IMR-90 (cell line): ENCODE measurements at regions not wholly inside any gene's neighbourhood (a gene's known extent, or its start where the extent isn't known, plus 50 kb on each side); places are given as distances from the start of the nearest gene placed in this dataset.

ENCODE experiments used
- ATAC-seq: fragments of 200-7000 bp; cut with Tn5 transposase; 2 replicates; pipeline ENCODE4 v1.9.1; 2020; ENCODE audit warnings: low read depth, mild to moderate bottlenecking, moderate library complexity
- BruUV-seq: library from RNA; stranded (reverse); fragments of 400-500 nt; replicated peaks from 2 replicates; lab custom pipeline; 2021; lab: Mats Ljungman, UMichigan
- CTCF ChIA-PET: fragments of 300-600 bp; formaldehyde crosslinking; extraction: SDS; loops from one replicate; lab custom pipeline; 2021; ENCODE audit warnings: antibody characterized with exemption; lab: Yijun Ruan, JAX
- POLR2A ChIA-PET: fragments of 300-600 bp; sonication (Branson Sonifier 250); formaldehyde crosslinking; loops from one replicate; lab custom pipeline; 2022; ENCODE audit warnings: antibody characterized with exemption; ENCODE audit not compliant: unreplicated experiment; lab: Charles Lee
- DNase-seq: peaks from one replicate; pipeline ENCODE4 v3.0.0; 2013
- H2AFZ ChIP-seq: replicated peaks from 2 replicates; pipeline ENCODE3; 2013; ENCODE audit warnings: low read length, mild to moderate bottlenecking; ENCODE audit not compliant: poor library complexity
- H2AK5ac ChIP-seq: 2 replicates; pipeline ENCODE4 v1.6.1; 2013; ENCODE audit warnings: low read depth, low read length, inconsistent platforms
- H2AK9ac ChIP-seq: replicated peaks from 2 replicates; pipeline ENCODE3; 2013; ENCODE audit warnings: mild to moderate bottlenecking, low read depth, low read length, moderate library complexity; ENCODE audit not compliant: poor library complexity
- H2BK120ac ChIP-seq: 2 replicates; pipeline ENCODE4 v1.6.1; 2013; ENCODE audit warnings: low read depth, low read length, inconsistent platforms
- H2BK15ac ChIP-seq: 3 replicates; pipeline ENCODE4 v1.6.1; 2013; ENCODE audit warnings: low read depth, low read length, inconsistent platforms
- H2BK20ac ChIP-seq: 2 replicates; pipeline ENCODE4 v1.6.1; 2013; ENCODE audit warnings: low read depth, mild to moderate bottlenecking, inconsistent platforms, low read length, moderate library complexity
- H2BK5ac ChIP-seq: 2 replicates; pipeline ENCODE4 v1.6.1; 2013; ENCODE audit warnings: mild to moderate bottlenecking, low read depth, low read length, inconsistent platforms; ENCODE audit not compliant: poor library complexity, severe bottlenecking
- H3K14ac ChIP-seq: replicated peaks from 2 replicates; pipeline ENCODE4 v1.6.1; 2013; ENCODE audit warnings: low read depth, low read length, inconsistent platforms
- H3K18ac ChIP-seq: 2 replicates; pipeline ENCODE4 v1.6.1; 2013; ENCODE audit warnings: low read depth, low read length, control low read depth
- H3K23ac ChIP-seq: 2 replicates; pipeline ENCODE4 v1.6.1; 2013; ENCODE audit warnings: low read depth, low read length, inconsistent platforms
- H3K27ac ChIP-seq: 2 replicates; pipeline ENCODE4 v1.5.1; 2013; ENCODE audit warnings: mild to moderate bottlenecking, control low read depth, low read length; ENCODE audit not compliant: insufficient read depth
- H3K27me3 ChIP-seq: 2 replicates; pipeline ENCODE4 v1.6.1; 2013; ENCODE audit warnings: low read length; ENCODE audit not compliant: control insufficient read depth, insufficient read depth
- H3K36me3 ChIP-seq: 2 replicates; pipeline ENCODE4 v1.6.1; 2013; ENCODE audit warnings: low read length, mixed read lengths; ENCODE audit not compliant: control insufficient read depth, insufficient read depth
- H3K4ac ChIP-seq: 2 replicates; pipeline ENCODE4 v1.6.1; 2013; ENCODE audit warnings: low read depth, low read length, inconsistent platforms
- H3K4me1 ChIP-seq: 2 replicates; pipeline ENCODE4 v1.6.1; 2013; ENCODE audit warnings: low read length, mixed read lengths; ENCODE audit not compliant: control insufficient read depth, insufficient read depth
- H3K4me2 ChIP-seq: 2 replicates; pipeline ENCODE4 v1.6.1; 2013; ENCODE audit warnings: low read depth, mild to moderate bottlenecking, control low read depth, low read length, moderate library complexity
- H3K4me3 ChIP-seq: 2 replicates; pipeline ENCODE4 v1.5.1; 2013; ENCODE audit warnings: low read depth, mild to moderate bottlenecking, control low read depth, low read length, moderate library complexity; ENCODE audit not compliant: insufficient read depth
- H3K56ac ChIP-seq: 2 replicates; pipeline ENCODE4 v1.6.1; 2013; ENCODE audit warnings: low read length, inconsistent platforms; ENCODE audit not compliant: insufficient read depth; ENCODE audit errors: extremely low read depth
- H3K79me1 ChIP-seq, 2 experiments: 2 replicates each; pipeline ENCODE4 v1.6.1; 2013; ENCODE audit warnings: low read length in 2 of 2, inconsistent platforms in 1 of 2, low read depth in 1 of 2
- H3K9ac ChIP-seq: 2 replicates; pipeline ENCODE4 v1.6.1; 2013; ENCODE audit warnings: low read depth, low read length, control low read depth
- H3K9me1 ChIP-seq: 2 replicates; pipeline ENCODE4 v1.6.1; 2013; ENCODE audit warnings: low read length, inconsistent platforms; ENCODE audit not compliant: insufficient read depth
- H3K9me3 ChIP-seq: 2 replicates; pipeline ENCODE4 v1.6.1; 2013; ENCODE audit warnings: low read length; ENCODE audit not compliant: control insufficient read depth, insufficient read depth
- H4K20me1 ChIP-seq: 2 replicates; pipeline ENCODE4 v1.6.1; 2013; ENCODE audit warnings: low read length, inconsistent platforms; ENCODE audit not compliant: insufficient read depth
- H4K5ac ChIP-seq: 2 replicates; pipeline ENCODE4 v1.6.1; 2013; ENCODE audit warnings: mild to moderate bottlenecking, low read depth, low read length, control low read depth
- H4K8ac ChIP-seq, 2 experiments: 2 replicates each; pipeline ENCODE4 v1.6.1; 2013; ENCODE audit warnings: low read depth in 2 of 2, low read length in 2 of 2, control low read depth in 1 of 2, inconsistent platforms in 1 of 2
- H4K91ac ChIP-seq: 2 replicates; pipeline ENCODE4 v1.6.1; 2013; ENCODE audit warnings: low read depth, low read length, inconsistent platforms; ENCODE audit not compliant: insufficient read depth
- CEBPB ChIP-seq: IDR thresholded peaks from 2 replicates; pipeline ENCODE4 v1.6.1; 2012; ENCODE audit warnings: low read depth, low read length, improper control_type of control experiment
- RFX5 ChIP-seq: IDR thresholded peaks from 2 replicates; pipeline ENCODE4 v1.8.0; 2012; ENCODE audit warnings: low read depth, mild to moderate bottlenecking, low read length, moderate library complexity
- SMC3 ChIP-seq: fragments of 150-350 bp; IDR thresholded peaks from 2 replicates; pipeline ENCODE4 v1.6.1; 2016; ENCODE audit warnings: low read depth, mild to moderate bottlenecking, antibody characterized with exemption, low read length, moderate library complexity
- WGBS, 2 experiments: methylation state at CpG; one replicate each; pipeline versions ENCODE4 v1.1.5 to v1.1.7; 2013; ENCODE audit warnings: missing lambda C conversion rate in 2 of 2; ENCODE audit not compliant: insufficient read length in 1 of 2; ENCODE audit errors: extremely low coverage in 2 of 2; 5-methylcytosine and 5-hydroxymethylcytosine counted together
- dilution Hi-C: fragments of 300-500 bp; cut with HindIII; formaldehyde crosslinking; loops from one replicate; pipeline ENCODE4 v1.14.3; 2018; ENCODE audit warnings: low sequenced_read_pairs; ENCODE audit not compliant: unreplicated experiment
- in situ Hi-C: fragments of 300-500 bp; cut with MboI; formaldehyde crosslinking; loops from 3 replicates; pipeline ENCODE4 v1.14.3; 2019; ENCODE audit warnings: low sequenced_read_pairs, inconsistent platforms, mixed read lengths
- intact Hi-C: fragments of 100-400 bp; cut with micrococcal nuclease; formaldehyde crosslinking; loops from 2 replicates; pipeline ENCODE4 v1.10.0; 2022

GRCh38 chr12:39227218-39227617 lies 215.7 kb downstream of the KIF21A start:
- no TSS peak for BruUV-seq
- H3K36me3 ChIP-seq: no peaks in the 10 kb centered on the region
- no peak for TF ChIP-seq SMC3
- no peak for TF ChIP-seq CEBPB
- TF ChIP-seq RFX5: no peak
- no peaks in the 10 kb centered on the region for H3K79me1 ChIP-seq
- no peak overlapping the region for H4K91ac ChIP-seq
- H2BK15ac ChIP-seq: no peak overlapping the region
- H2AK9ac ChIP-seq: no peak overlapping the region
- dilution Hi-C loops: no loop called here
- no peak overlapping the region for H2BK20ac ChIP-seq
- H4K20me1 ChIP-seq: no peaks in the 10 kb centered on the region
- no peak overlapping the region for H3K27ac ChIP-seq
- no peak overlapping the region for H2BK120ac ChIP-seq
- H3K9me1 ChIP-seq: no peaks in the 10 kb centered on the region
- no peak overlapping the region for H2AK5ac ChIP-seq
- no peak overlapping the region for H3K18ac ChIP-seq
- H3K9ac ChIP-seq: no peak overlapping the region
- H2AFZ ChIP-seq: no peak overlapping the region
- CTCF ChIA-PET: no interaction called here
- intact Hi-C loops: no loop called here
- POLR2A ChIA-PET: no interaction called here
- H4K8ac ChIP-seq: no peak overlapping the region
- no peak overlapping the region for H3K14ac ChIP-seq
- no peak overlapping the region for H3K23ac ChIP-seq
- no peak overlapping the region for H3K4ac ChIP-seq
- no peak for ATAC-seq
- WGBS, 2 experiments: no CpG with 5 or more reads among the region's 2 CpGs
- no peak overlapping the region for H2BK5ac ChIP-seq
- no peak overlapping the region for H3K4me3 ChIP-seq
- no peak overlapping the region for H4K5ac ChIP-seq
- H3K9me3 ChIP-seq: peaks cover 17% of the 10 kb centered on the region
- in situ Hi-C loops: no loop called here
- no peak overlapping the region for H3K4me2 ChIP-seq
- no peaks in the 10 kb centered on the region for H3K4me1 ChIP-seq
- DNase-seq: no peak
- H3K56ac ChIP-seq: no peak overlapping the region
- H3K27me3 ChIP-seq: no peaks in the 10 kb centered on the region
